ENCODE measurements at regions not wholly inside any gene's neighbourhood (a gene's known extent, or its start where the extent isn't known, plus 50 kb on each side); places are given as distances from the start of the nearest gene placed in this dataset.

- no peak for TF ChIP-seq POLR2AphosphoS5 (IDR thresholded peaks at IDR 0.05; ENCODE audit: borderline replicate concordance, low read depth, low read length)
- TF ChIP-seq EZH2 (IDR thresholded peaks at IDR 0.05): no peak
Observed at GRCh38 chr9:135216791-135217441, 129.4 kb downstream of the OLFM1 start.

All from SK-N-MC (cell line).